Posterior cingulate gyrus (tissue), 11 donors: ENCODE measurements at regions not wholly inside any gene's neighbourhood (a gene's known extent, or its start where the extent isn't known, plus 50 kb on each side); places are given as distances from the start of the nearest gene placed in this dataset.
A peak's percentile ranks its signal among the peaks of the same experiment; 100 is the strongest.

Source experiments
- DNase-seq, 10 donors: peaks; one replicate each; pipeline versions ENCODE4 v3.0.0 to v3.0.0-alpha.2; 2020 to 2021; ENCODE audit warnings: mixed read lengths in 3 of 10
- intact Hi-C: fragments of 100-400 bp; cut with DNase I; formaldehyde crosslinking; loops from one replicate; pipeline ENCODE4 v1.15.1; 2023

DNA sequence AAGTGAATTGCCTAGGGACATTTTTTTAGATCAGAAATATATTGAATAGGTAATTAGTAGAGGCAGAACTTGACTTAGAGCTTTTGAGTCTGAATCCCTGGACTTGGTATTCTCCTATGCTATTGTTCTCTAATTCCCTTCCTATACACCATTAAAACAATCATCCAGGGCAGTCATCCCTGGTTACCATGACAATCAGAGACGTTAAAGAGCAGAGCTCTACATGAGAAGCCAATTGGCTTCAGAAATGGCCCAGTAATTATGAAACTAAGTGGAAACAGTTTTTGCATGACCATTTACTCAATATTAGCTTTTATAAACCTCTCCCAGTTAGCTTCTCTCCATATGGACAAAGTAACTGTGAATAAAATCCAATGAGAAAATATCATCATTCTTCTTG, 182.1 kb upstream of the TP63 start:
- intact Hi-C loops: no loop called here
- DNase-seq: no peak

DNA sequence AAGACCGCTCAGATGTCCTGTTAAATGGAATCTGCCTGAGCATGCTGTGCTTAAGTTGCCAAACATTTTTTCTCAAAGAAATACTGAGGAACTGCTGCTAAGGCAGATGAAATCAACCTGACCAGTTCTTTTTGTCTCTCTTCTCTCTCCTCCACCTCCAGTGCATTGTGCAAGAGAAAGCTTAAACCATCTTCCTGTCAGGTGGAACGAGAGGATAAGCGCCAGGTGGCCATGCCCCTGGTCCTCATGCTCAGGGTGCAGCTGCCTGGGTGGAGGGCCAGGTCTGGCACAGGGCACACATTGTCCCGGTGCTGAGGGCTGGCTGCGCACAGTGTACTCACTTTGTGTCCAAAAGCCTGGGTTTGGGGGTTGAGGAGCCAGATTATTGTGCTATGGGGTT, 176.2 kb upstream of the TP63 start:
- intact Hi-C loops: no loop called here
- no peak for DNase-seq

DNA sequence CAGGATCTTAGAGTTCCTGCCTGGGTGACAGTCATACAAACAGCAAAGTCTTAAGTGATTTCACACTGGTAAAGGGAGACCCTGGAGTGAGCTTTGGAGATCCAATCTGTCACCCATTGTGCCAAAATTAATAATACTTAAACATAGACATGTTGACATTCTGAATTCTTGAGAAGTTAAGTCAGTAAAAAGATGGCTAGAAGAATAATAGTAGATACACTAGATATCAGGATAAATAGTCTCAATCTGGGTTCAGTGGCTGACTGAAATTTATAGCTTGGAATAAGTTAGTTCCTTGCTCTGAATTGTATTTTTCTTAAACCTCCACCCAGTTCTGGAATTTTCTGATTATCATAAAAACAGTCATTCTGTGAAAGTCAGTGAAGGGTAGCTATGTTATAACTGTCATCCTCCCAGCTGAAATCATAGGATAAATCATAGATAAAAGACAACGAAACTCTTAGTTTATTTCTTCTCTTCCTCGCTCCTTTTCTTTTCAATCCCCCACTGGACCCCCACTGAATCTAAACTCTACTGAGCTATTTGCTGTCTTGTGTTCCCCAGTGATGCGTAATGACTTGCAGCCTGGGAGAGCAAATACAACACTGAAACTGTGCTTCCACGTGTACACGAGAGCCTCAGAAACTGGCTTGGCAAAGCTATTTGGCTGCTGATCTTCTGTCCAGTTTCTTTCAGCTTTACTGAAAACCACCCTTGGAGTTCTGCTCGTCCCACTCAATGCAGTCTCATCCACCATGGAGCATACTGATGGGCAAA, 175.4 kb upstream of the TP63 start:
- no peak for DNase-seq
- intact Hi-C loops: no loop called here

DNA sequence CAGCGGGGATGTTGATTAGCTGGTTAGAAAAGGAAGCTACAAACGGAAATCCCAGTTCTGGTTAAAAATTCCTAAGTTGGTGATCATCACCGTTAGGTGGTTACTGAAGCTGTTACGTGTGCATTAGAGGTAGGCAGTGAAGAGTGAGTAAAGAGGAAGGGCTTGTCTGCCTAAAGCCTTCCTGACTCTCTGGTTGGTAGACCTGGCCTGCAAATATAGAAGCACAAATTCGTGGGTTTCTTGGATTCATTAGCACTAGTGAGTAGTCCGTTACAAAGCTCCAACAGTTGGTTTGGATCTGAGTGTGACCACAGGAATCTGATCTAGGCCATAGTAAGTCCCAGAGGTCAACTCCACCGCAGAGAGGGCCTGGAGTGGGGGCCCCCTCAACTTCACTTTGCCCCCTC, 174.0 kb upstream of the TP63 start:
- intact Hi-C loops: no loop called here
- DNase-seq: no peak

DNA sequence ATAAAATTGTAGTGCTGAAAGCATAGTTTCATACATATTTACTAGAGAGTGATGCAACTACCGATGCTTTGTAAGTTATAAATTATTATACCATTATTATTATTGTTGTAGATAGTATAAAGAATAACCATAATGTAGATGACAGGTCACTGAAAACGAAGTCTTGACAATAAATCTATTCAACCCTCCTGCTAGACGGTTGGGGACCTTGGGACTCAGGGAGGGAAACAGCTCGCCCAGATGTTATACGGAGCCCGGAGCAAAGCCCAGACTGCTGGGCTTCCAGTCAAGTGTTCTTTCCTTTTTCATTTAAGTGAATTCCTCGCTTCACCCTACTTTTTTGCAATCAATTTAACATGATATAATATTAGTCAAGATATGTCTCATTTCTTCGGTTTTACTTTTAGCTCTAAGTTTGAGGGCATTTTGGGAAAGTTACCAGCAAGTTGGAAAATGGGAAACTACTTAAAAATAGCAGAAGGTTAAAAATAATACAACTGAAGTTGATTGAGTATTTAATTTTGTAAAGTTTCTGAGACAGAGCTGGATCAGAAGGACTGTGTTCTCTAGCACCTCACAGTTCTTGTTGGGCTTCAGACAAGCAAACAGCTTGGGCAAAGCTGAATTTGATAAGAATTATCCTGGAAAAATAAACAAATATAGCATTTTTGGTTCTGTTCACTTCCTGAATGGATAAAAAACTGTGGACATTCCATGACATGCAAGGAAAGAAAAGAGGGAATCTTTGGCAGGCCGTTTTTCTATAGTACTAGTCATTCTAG, 173.4 kb upstream of the TP63 start:
- intact Hi-C loops: no loop called here
- DNase-seq: no peak

DNA sequence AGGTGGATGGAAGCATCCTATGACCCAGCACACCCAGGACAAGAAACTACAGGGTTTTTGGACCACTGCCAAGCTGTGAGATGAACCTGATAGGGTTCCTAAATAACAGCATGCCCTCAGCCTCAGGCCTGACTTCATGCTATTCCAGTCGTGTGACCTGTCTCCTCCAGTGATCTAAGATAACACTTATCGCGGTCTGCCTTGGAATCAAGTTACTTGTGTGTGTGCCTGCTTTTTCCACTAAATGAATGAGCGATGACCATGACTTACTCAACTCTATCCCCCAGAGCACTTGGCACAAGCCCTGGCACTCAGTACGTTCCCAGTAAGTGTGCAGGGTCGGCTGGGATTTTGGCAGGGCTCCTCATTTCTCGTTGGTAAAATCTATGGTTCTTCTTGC, 172.7 kb upstream of the TP63 start:
- DNase-seq: no peak
- intact Hi-C loops: no loop called here

DNA sequence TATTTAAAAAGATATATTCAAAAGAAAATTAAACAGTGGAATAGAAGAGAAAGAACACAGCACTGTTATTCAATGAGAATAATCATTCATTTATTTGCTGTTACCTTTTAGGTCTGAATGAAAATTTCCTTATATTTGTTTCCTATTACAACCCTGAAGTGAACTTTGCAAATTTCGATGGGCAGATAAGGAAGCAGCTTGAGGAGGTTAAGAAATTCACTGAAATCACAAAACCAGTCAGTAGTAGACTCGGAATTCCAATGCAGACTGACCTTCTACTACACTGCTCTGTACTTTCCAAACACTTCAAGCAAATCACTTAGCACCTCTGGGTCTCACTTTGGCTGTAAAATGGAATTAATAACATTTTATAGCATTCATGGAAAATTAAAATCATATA, 172.0 kb upstream of the TP63 start:
- no peak for DNase-seq
- intact Hi-C loops: no loop called here

DNA sequence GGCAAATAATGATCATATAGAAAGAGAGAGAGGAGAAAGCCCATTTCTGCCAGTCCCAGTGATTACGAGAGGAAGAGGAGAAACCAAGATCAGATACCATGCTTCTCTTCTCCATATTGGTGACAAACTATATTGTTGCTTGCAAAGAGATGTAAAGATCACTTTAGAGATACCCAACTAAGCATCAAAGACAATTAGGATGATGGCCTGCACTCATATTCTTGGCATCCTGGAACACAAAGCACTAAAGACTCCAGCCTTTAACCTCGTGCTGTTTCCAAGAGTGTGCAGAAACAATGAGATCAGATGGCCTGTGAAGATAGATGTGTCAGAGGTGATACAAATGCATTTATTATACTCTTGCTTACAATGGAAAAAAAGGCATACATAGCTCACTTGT, 170.7 kb upstream of the TP63 start:
- intact Hi-C loops: no loop called here

DNA sequence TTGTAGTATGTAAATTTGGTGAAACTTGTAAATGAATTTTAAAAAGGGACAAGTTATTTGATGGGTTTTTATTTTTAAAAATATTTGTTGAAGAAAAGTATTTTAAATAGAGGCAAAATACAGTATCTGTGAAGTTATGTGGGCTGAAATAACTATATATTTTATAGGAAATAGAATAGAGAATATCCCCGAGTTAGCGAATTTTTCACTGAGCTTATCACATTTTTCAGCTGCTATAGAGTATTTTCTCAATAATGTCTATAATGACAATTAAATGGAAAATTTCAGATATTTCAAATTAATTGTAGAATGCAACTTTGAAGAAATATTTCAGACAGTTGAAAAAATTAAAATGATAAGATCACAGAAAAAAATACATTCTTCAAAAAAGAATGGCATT, 166.4 kb upstream of the TP63 start:
- no peak for DNase-seq
- intact Hi-C loops: no loop called here

More for the DNA sequence above, 170.7 kb upstream of the TP63 start:
- DNase-seq: no peak

DNA sequence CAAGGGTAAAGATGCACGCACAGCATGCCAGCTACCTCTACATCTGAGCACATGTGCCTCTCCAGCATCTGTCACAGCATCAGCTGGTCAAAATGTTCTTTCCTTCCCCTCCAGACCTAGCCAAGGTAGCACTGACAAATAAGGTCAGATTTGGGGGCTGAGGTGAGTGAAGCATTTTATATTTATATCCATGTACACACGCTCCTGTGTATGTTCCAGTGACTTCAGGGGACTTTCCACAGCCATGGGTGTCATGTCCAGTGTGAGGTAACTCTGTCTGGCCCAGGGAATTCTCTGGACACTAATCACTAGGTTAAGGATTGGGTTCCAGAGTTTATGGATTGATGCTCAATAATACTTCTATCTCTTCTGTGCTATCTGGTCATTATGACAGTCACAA, 165.2 kb upstream of the TP63 start:
- no peak for DNase-seq
- intact Hi-C loops: no loop called here

DNA sequence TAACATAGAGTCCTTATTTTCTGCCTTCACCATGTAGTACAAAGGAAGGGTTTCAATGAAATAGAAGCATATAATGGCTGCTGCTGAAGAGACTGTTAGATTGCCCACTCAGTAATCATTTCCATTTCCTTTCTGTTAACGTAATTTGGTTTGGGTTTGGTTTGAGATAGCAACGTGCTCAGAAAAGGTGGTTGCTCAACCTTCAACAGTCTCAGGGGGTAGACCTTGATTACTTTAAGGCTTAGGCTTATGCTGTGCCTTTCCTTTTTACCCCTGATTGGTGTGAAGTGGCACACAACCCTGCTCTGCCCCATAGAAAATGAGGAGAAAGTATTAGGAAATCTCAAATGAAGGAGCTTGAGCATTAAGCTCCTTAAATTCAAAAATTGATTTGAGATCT, 163.7 kb upstream of the TP63 start:
- DNase-seq: no peak
- intact Hi-C loops: no loop called here

DNA sequence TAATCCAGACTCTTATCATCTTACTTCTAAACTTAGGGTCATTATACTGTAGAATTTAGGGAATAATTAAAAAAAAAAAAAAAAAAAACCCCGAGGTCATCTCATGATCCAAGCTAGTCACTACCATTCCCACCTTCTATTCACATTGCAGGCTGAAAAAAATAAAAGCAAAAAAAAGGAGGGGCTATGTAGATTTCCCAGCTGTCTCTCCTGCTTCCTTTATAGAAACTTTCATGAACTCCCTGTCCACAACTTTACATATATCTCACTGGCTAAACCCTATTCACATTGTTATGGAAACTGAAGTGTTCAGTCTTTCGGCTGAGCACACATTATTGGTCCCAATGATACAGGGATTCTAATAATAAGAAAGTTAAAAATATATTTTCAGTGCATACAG, 156.2 kb upstream of the TP63 start:
- intact Hi-C loops: no loop called here
- DNase-seq: no peak

DNA sequence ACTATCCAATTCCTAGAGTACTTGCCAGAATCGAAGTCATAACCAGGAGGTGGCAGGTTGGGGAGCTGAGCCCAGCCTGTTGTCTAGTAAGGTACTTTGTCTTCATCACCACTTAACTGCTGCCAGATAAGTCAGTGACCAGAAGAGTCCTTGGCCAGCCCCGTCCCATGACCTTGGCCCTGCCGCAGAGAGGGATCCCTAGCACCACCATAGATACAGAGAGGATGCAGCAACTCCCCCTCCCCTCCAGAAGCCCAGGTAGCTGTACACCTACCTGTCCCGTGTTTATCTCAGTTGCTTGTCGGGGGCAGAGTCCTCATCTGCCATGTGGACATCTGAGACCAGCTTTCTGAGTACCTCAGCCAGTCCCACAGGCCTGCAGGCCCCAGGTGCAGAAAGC, 153.6 kb upstream of the TP63 start:
- intact Hi-C loops: no loop called here

DNA sequence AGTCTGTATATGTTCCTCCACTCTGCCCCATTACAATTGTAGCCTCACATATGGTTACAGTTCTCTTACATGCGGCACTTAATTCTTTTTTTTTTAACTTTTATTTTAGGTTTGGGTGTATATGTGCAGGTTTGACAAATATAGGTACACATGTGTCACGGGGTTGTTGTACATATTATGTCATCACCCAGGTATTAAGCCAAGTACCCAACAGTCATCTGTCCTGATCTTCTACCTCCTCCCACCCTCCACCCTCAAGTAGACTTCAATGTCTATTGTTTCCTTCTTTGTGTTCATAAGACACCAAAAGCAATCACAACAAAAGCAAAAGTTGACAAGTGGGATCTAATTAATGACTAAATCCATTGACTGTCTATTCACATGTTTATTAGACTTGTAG, 144.6 kb upstream of the TP63 start:
- intact Hi-C loops: no loop called here
- DNase-seq: no peak

More for the DNA sequence above, 153.6 kb upstream of the TP63 start:
- peak in 1 of 10 donors; percentile 79 for DNase-seq

DNA sequence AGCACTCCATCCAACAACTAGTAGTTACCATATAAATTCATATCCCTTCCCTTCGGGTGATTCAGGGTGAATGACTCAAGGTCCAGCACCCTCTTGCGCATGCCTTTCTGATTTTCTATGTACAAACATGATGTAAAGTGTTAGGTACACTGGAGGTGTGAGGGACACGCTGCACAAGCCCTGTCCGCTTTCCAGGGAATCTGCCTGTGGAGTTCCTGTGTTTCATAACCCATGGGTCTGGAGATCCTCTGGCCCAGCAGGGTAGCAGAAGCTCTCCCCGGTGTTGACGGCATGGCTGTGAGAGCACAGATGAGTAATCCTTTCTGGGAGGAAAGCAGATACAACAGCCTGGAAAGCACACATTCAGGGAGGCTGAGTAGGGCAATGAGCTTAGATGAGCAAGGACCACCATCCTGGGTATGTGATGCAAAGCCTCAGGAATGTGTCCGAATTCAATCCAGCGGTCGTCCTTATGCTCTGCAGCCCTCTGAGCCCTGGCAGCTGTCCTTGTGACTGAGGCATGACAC, 142.9 kb upstream of the TP63 start:
- intact Hi-C loops: no loop called here
- DNase-seq: no peak

DNA sequence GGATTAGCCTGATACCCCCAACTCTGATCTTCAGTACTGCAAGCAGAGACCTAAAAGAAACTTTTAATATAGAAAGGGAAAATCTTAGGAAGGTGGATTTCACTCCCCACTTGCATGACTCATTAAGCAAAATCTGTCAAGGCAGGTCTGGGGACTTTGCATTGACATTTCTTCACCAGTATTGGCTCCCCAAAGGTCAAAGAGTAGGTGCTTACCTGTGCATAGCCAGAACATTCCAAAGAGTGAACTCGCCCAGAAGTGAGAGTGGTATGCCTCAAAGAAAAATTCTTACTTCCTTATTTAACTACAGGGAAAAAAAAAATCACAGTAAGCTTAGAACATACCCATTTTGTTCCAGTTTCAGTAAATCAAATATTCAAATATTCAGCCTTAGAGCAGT, 140.9 kb upstream of the TP63 start:
- intact Hi-C loops: no loop called here
- no peak for DNase-seq

DNA sequence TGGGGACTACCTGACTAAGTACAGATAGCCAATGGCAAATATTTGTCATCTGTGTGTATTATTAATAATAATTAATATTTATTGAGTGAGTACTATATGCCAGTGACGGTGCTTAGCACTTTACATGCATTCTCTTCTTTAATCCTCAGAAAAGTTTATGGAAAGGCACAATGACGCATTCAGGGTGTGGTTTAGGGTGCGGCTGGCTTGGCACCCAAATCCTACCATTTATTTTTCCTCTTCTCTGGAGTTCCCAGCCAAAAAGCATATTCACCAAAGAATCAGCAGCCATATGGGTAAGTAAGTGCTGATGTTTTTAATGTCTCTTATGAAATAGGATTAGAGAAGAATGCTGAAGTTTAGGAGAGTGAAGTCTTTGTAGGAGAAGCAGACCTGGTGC, 140.4 kb upstream of the TP63 start:
- no peak for DNase-seq
- intact Hi-C loops: no loop called here

DNA sequence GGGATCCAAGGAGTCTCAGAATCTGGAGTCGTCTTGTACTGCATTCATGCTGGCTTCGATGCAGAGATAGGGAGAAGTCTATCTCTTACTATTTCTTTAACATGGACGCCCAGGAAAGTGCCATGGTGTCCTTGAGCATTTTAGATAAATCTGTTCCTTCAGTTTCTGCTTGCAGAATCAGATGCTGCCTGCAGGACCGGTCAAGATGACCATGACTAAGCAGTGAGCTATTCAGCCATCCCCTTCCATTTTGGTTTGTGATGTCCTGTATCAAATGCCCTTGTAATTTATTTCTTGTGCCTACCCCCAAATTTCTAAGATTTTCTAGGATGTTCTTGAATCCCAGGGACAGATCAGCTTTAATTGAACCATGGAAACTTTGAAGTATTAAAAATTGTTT, 139.4 kb upstream of the TP63 start:
- intact Hi-C loops: no loop called here

DNA sequence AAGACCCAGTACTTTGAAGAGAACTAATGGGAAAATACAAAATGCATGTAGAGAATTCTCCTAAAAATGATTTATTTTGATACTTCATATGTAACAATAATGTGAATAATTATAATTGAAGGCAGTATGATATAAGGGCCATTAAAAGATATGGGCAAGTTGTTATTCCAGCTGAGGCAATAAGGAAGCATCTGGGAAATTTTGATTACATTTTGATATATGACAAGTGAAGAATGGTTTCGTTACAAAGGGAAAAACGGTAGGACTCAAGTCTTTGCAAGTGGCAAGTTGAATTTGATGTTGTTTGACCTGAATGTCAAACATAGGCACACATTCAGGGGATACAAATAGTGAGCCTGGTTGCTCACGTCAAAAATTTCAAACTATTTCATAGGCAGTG, 137.9 kb upstream of the TP63 start:
- DNase-seq: no peak
- intact Hi-C loops: no loop called here

More for the DNA sequence above, 139.4 kb upstream of the TP63 start:
- DNase-seq: no peak

DNA sequence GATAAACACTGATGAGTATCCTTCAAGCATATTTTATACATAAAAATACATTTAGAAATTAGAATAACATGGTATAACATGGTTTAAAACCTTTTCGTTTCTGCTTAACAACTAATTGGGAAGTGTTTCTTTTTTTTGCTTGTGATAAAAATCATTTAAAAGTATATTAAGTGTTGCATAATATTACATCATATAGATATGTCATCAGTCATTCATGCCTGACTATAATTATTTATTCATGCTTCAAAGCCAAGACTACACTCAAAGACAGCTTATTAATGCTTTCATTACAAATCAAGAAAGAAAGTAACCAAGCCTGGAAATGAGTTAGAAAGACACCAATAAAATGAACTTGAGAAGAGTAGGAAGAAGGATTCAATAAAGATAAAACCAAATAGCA, 136.6 kb upstream of the TP63 start:
- intact Hi-C loops: no loop called here
- DNase-seq: no peak

DNA sequence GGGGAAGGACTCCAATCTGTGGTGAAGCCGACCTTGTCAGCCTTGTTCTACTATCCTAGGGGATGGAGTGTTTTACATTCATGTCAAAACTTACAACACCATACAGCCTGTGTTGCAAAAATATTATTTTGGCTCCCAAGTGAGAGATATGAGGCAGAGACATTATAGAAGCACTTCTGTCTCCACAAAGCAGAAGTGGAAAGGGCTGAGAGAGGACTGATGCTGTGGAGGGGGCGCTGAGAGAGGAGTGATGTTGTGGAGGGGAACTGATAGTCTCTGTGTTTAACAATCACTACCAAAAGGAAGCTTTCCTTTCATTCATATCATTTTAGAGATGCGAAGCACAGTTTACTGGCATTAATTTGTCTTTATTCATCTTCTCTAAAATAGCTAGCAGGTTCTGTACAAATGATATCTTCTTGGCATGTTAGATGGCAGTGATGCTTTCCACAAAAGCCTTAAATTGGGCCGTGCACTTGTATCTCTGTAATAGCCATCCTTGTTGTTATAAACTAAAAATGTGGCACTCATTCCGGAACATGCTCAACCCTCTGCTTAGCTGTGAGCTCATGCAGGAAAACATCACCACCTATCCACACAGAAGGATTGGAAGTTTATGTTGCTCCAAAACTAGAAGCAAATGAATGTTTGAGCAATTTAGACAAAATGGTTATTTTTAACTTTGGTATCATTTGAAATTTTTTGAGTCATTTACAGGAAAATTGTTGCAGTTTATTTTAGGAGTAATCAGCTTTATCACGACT, 134.6 kb upstream of the TP63 start:
- intact Hi-C loops: no loop called here
- DNase-seq: no peak
